ENCODE measurements at regions not wholly inside any gene's neighbourhood (a gene's known extent, or its start where the extent isn't known, plus 50 kb on each side); places are given as distances from the start of the nearest gene placed in this dataset.

GRCh38 chr6:120378582-120379220, 955.6 kb downstream of the TBC1D32 start:
- TF ChIP-seq EZH2phosphoT487 (IDR thresholded peaks at IDR 0.05; ENCODE audit: insufficient read depth, low read depth) (no peak), EZH2 (IDR thresholded peaks at IDR 0.05; ENCODE audit: insufficient read depth, poor library complexity, severe bottlenecking) (no peak)
